DMS79 treated with DMSO at 0.1 percent for 48 hours (cell line): ENCODE measurements at regions not wholly inside any gene's neighbourhood (a gene's known extent, or its start where the extent isn't known, plus 50 kb on each side); places are given as distances from the start of the nearest gene placed in this dataset.
"Not testable (repeated sequence)": the region's sequence is repeated elsewhere in the genome, so short reads cannot be mapped to it uniquely, and the experiment has no call there.

Experiments used
- DNase-seq: peaks from one replicate; lab custom pipeline; 2025; lab: John Stamatoyannopoulos, UW

GRCh38 chr5:124176692-124177091 lies 569.7 kb downstream of the ZNF608 start:
- DNase-seq: no peak

- DNase-seq: no peak
These were observed 573.1 kb downstream of the ZNF608 start for GRCh38 chr5:124173386-124173785.

- DNase-seq: no peak
These were observed 573.9 kb downstream of the ZNF608 start for GRCh38 chr5:124172389-124173003.

- not testable (repeated sequence) for DNase-seq
These were observed 578.3 kb downstream of the ZNF608 start for GRCh38 chr5:124168093-124168492.

- no peak for DNase-seq
These were observed 583.5 kb downstream of the ZNF608 start for GRCh38 chr5:124162767-124163532.

GRCh38 chr5:124161266-124161665 lies 585.2 kb downstream of the ZNF608 start:
- no peak for DNase-seq

GRCh38 chr5:124160265-124160664 lies 586.2 kb downstream of the ZNF608 start:
- DNase-seq: no peak

GRCh38 chr5:124157320-124157719 lies 589.1 kb downstream of the ZNF608 start:
- no peak for DNase-seq

GRCh38 chr5:124156415-124156996 lies 589.9 kb downstream of the ZNF608 start:
- DNase-seq: peak; percentile 33

- peak; percentile 5 for DNase-seq
These were observed 591.7 kb downstream of the ZNF608 start for GRCh38 chr5:124154714-124155113.

GRCh38 chr5:124153588-124153987 lies 592.9 kb downstream of the ZNF608 start:
- DNase-seq: no peak

- no peak for DNase-seq
These were observed 597.9 kb downstream of the ZNF608 start for GRCh38 chr5:124148574-124148973.

- no peak for DNase-seq
These were observed 606.4 kb downstream of the ZNF608 start for GRCh38 chr5:124140060-124140459.

GRCh38 chr5:124139477-124139876 lies 607.0 kb downstream of the ZNF608 start:
- no peak for DNase-seq

GRCh38 chr5:124136609-124137008 lies 609.8 kb downstream of the ZNF608 start:
- DNase-seq: no peak

GRCh38 chr5:124134941-124135340 lies 611.5 kb downstream of the ZNF608 start:
- DNase-seq: no peak

- no peak for DNase-seq
These were observed 613.0 kb downstream of the ZNF608 start for GRCh38 chr5:124133406-124133805.

- DNase-seq: no peak
These were observed 613.6 kb downstream of the ZNF608 start for GRCh38 chr5:124132843-124133242.

GRCh38 chr5:124131466-124131865 lies 615.0 kb downstream of the ZNF608 start:
- no peak for DNase-seq

- DNase-seq: no peak
These were observed 615.6 kb downstream of the ZNF608 start for GRCh38 chr5:124130816-124131215.

GRCh38 chr5:124128867-124129266 lies 616.9 kb downstream of the CSNK1G3 start:
- DNase-seq: no peak

- DNase-seq: no peak
These were observed 614.7 kb downstream of the CSNK1G3 start for GRCh38 chr5:124126504-124127217.
